HG03060 (cell line): ENCODE measurements at regions not wholly inside any gene's neighbourhood (a gene's known extent, or its start where the extent isn't known, plus 50 kb on each side); places are given as distances from the start of the nearest gene placed in this dataset.

Source experiments
- ATAC-seq: cut with Tn5 transposase; IDR thresholded peaks from one replicate; pipeline ENCODE4 v1.9.1; 2021; ENCODE audit warnings: low read depth, moderate number of reproducible peaks; ENCODE audit not compliant: unreplicated experiment

GRCh38 chr6:113489952-113490746 is 367.0 kb upstream of the MARCKS start:
- ATAC-seq = no peak

DNA sequence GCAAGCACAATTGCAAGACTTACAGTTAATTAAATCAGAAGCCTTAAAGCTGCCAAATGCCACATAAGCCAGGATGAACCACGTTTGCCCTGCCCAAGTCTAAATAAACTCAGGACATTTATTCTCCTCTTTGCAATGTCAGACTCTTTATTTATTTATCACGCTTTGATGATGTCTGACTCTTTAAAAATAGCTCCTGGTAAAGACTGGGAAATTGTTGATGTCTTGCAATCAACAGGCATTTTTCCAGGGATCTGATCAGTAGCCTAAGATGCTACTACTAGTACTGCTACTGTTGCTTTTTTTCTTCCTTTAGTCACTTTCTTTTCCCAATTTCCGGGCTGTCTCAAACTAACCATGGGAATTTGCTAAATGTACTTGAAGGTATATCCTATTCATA is 365.8 kb upstream of the MARCKS start:
- ATAC-seq = no peak

DNA sequence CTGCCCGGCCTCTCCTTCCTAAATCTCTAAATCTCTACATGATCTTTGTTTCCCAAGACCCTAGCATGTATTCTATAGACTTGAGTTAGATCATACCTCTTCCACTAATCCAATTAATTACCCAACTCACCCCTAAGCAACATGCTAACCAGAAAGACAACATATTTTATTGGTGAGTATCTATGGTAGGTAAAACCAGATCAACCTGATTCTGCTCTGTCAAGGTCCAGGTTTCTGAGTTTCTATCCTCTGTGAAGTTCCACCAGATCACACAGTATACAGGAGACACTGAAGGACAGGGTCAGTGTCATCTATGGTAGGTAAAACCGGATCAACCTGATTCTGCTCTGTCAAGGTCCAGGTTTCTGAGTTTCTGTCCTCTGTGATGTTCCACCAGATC is 363.2 kb upstream of the MARCKS start:
- no peak for ATAC-seq

DNA sequence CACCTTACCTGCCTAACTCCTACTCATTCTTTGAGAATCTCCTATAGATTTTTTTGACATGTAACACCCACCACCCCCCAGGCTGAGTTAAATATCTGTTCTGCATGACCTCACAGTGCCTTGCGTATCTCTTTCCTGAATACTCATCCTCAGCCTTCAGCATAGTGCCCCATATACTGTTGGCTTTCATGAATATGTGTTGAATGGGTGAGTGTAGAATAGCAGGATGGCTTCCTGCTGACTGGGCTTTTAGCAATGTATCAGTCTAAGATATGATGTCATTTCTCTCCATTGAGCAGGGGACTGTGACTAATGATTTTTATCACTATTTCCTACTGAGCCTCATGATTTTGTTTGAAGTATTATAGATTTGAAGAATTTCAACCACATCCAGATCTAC is 361.6 kb upstream of the MARCKS start:
- no peak for ATAC-seq

DNA sequence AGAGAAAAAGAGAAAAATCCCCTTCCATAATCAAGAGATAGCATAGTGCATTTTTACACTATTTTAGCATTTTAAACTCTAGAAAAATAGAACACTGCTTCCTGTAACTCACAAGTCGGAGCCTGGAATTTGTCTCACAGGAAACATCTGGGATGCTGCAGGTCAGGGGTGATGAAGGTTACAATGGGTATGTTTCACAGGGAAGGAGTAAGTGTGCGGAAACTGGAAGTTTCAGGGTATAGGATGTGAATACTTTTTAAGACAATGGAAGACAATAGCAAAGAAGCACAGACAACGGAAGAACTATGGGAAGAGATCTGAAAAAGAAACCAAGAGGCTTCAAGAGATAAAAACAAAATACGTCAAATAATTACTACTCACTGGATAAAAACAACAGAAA is 361.0 kb upstream of the MARCKS start:
- ATAC-seq = no peak

DNA sequence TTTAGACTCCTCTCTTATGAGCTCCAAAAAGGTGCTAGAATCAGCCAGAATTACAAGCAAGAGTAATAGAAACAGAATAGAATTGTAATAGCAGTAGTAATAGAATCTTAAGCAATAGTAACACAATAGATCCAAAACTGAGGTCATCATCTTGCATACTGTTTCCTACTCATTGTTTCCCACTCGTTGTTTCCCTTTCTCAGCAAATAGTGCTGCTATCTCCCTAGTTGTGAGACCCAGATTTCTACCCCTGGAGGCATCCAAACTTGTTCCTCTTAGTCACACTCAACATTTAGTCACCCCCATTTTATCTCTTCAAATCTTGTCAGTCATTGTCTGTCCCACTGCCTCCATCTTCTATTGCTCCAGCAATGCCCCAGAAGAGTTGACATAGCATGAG is 356.9 kb upstream of the MARCKS start:
- ATAC-seq = no peak

- ATAC-seq = no peak
Measured at GRCh38 chr6:113505084-113505699, 352.0 kb upstream of the MARCKS start.

GRCh38 chr6:113508249-113508648 is 348.9 kb upstream of the MARCKS start:
- ATAC-seq = no peak

- ATAC-seq = no peak
Measured at GRCh38 chr6:113511100-113511499, 346.0 kb upstream of the MARCKS start.

DNA sequence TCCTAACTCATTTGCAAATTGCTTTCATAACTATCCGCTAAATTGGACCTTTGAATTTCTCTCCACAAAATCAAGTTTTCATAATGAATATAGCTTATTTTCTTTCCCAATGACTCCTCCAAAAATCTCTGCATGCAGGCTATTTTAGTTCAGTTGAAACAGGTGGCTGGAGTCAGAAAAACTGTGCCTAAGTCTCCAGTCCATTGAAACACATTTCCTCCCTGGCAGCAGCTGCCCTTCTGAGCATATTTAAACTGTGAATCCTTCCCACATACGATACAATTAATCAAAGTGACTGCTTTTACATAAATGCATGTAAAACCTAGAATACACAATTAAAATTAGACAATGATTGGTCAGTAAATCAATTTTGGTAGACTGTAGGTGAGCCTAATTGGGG is 344.6 kb upstream of the MARCKS start:
- ATAC-seq = no peak

GRCh38 chr6:113513086-113513485 is 344.1 kb upstream of the MARCKS start:
- no peak for ATAC-seq

DNA sequence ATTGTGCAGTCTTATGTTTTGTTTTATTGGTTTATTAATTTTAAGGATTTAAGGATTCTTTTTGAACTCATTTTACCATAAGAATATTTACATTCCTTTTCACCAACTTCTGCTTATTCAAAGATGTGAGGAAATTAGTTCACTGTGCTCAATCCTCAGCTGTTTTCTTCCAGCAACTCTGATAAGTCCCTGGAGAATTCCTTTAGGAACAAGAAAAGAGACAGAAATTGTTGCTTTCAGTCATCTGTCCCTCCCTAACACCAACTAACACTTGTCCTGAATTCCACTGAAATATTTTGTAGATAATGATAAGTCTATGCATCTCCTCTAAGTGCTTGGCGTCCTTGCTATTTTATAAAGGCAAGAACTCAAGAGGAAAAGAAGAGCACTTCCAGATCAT is 334.8 kb upstream of the MARCKS start:
- ATAC-seq = no peak

- no peak for ATAC-seq
Measured at GRCh38 chr6:113524826-113525225, 332.3 kb upstream of the MARCKS start.

- no peak for ATAC-seq
Measured at GRCh38 chr6:113526553-113526952, 330.6 kb upstream of the MARCKS start.

DNA sequence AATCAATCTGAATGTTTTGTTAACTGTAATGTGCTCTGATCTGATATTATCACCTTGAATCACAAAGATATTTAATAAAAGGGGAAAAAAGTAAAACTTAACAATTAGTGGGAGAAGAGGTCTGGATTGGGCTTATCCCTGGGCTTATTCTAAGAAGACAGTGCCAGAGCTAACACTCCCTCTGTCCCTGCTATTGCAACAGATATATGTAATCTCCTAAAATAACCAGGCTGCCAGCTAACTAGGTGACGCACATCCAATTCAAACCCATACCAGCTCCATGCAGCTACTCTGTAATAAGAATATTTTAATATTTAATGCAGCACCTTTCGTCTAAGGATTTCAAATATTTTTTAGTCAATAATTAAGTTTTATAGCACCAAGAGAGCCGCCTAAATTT is 330.1 kb upstream of the MARCKS start:
- ATAC-seq = no peak

DNA sequence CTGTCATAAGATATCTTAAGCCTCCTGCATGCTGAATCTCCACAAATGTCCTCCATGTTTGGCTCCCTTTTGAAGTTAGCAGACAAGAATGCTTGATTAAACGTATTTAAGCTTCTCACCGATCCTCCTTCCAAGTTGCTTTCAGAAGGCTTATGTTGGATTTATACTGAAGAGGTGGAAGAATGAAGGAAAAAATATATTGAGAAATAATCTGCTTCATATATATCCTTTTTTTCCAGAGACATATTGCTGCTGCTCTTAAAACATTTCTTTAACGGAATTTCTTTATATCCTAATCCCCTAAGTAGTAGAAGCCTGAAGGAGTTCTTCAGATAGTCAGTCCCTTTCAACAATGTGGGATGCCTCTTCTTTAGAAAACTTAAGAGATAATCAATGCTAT is 329.0 kb upstream of the MARCKS start:
- ATAC-seq = no peak

DNA sequence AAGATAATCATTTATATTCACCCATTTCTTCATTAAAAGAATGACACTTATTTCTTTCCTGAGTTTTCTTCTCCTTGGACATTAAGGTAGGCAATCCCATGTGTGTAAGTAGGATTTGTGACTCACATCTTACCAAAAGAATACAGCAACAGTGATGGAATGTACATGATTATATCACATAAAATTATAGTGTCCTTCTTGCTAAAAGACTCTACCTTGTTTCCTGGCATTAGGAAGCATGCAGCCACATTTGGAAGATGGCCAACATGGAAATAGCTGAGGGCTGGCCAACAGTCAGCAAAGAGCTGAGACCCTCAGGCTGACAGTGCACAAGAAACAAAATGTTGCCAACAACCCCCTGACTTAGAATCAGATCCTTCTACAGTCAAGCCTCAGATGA is 327.9 kb upstream of the MARCKS start:
- no peak for ATAC-seq

DNA sequence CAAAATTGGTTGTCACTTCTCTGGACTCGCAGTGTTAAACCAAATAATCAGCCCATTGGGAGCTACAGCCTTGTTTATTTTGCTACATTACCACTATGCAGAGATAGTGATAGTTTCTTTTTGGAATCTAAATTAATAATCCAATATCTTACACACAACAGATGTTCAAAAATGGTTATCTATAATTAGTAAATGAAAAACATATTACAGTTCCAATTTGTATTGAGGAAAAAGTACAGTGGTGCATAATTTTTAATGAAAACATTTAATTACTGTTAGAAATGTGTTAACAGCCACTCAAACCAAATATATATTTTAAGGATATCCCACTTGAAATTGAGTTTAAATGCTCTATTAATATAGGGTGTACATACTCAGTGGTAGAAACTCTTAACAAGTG is 327.3 kb upstream of the MARCKS start:
- no peak for ATAC-seq

GRCh38 chr6:113530769-113531168 is 326.4 kb upstream of the MARCKS start:
- no peak for ATAC-seq

DNA sequence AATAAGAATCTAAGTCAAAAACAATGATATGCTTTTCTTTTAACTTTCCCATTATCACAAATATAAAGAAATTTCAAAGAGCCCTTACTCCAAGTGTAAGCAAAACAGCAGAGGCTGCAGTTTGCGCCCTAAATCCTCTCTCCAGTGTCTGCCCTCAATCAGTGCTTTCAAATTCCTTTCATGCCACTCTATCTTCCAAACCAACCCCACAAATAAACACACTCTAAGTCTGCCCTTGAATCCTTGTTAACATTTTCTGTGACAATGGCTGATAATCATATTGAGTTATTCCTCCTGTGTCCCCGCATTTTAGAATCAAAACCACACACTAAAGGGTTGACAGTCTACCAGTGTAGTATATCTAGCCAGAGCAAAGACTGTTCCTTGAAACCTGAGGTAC is 317.9 kb upstream of the MARCKS start:
- ATAC-seq = no peak

DNA sequence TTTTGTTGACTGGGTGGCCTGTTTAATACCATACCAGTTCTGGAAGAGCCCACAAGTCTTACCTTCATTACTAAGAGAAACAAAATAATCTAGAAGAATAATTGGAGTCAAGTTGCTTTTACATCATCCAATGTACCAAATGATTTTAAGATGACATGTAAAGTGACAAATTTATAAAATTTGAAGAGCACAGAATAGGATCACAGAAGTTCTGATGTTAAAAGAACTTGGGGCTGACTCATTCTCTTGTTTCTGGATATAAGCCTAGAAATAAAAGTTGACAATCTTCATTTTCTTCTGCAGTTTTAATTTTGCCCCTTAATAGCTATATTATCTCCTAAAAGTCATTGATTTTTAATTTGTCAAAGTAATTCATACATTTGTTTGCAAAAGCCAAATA is 317.5 kb upstream of the MARCKS start:
- ATAC-seq = no peak

DNA sequence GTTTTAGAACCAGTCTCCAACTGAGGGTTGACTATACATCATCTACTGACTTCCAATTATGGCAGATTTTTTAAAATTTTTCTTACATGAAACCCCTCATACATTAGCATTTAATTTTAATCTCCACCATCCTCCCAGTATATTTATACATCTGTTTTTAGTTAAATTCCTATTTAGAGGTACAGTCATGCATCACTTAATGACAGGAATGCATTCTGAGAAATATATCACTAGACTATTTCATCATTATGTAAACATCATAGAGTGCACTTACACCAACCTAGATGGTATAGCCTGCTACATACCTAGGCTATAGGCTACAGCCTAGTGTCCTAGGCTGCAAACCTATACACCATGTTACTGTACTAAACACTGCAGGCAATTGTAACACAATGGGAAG is 316.7 kb upstream of the MARCKS start:
- ATAC-seq = no peak
